A673 (cell line): ENCODE measurements at regions not wholly inside any gene's neighbourhood (a gene's known extent, or its start where the extent isn't known, plus 50 kb on each side); places are given as distances from the start of the nearest gene placed in this dataset.

Source experiments
- EZH2 ChIP-seq: fragments of 200-600 bp; sonication (generic); IDR thresholded peaks from 2 replicates; pipeline ENCODE4 v1.6.1; 2017; ENCODE audit warnings: borderline replicate concordance, low read depth, mild to moderate bottlenecking, mixed read lengths, antibody characterized with exemption, low read length; ENCODE audit not compliant: poor library complexity, severe bottlenecking
- TF ChIP-seq, protein P1 (sequence below): fragments of 300-800, 200-600 bp; sonication (generic); conservative IDR thresholded peaks from 2 replicates; pipeline ENCODE4 v1.5.1; 2017; ENCODE audit warnings: low read depth, mild to moderate bottlenecking, antibody characterized with exemption, low read length, moderate library complexity, mixed read lengths

DNA sequence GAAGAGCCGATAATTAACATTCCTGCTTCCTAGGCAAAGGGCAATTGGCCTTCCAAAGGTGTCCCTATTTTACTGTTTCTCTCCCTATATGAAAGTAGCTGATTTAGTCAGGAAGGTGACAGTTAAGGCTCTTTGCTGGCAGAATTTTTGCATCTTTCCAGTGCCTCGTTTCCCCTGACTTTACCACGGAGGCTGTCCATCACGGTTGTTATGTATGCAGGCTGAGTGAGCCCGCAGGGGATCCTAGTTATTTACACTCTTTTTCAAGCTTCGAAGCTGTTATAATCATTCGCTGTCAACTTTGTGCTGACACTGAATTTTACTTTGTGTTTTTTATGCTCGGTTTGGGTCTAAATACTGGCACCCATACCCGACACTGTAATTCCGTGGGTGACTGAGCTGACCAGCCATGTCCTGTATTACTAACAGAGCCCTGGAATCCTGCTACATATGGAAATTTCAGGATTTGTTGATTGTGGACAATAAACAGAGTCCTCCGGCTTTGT lies 713.8 kb upstream of the FANCL start:
- TF ChIP-seq, protein P1, sequence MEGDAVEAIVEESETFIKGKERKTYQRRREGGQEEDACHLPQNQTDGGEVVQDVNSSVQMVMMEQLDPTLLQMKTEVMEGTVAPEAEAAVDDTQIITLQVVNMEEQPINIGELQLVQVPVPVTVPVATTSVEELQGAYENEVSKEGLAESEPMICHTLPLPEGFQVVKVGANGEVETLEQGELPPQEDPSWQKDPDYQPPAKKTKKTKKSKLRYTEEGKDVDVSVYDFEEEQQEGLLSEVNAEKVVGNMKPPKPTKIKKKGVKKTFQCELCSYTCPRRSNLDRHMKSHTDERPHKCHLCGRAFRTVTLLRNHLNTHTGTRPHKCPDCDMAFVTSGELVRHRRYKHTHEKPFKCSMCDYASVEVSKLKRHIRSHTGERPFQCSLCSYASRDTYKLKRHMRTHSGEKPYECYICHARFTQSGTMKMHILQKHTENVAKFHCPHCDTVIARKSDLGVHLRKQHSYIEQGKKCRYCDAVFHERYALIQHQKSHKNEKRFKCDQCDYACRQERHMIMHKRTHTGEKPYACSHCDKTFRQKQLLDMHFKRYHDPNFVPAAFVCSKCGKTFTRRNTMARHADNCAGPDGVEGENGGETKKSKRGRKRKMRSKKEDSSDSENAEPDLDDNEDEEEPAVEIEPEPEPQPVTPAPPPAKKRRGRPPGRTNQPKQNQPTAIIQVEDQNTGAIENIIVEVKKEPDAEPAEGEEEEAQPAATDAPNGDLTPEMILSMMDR, result no peak
- no peak for TF ChIP-seq EZH2
